ENCODE measurements at regions not wholly inside any gene's neighbourhood (a gene's known extent, or its start where the extent isn't known, plus 50 kb on each side); places are given as distances from the start of the nearest gene placed in this dataset.

GRCh38 chr9:28779243-28779642 lies 1206.0 kb upstream of the C9orf72 start:
- DNase-seq, result no peak

GRCh38 chr9:28781481-28781880 lies 1208.2 kb upstream of the C9orf72 start:
- DNase-seq, result no peak

GRCh38 chr9:28782630-28783029 lies 1209.3 kb upstream of the C9orf72 start:
- DNase-seq, result no peak

- no peak for DNase-seq
Observed at GRCh38 chr9:28792716-28793115, 1219.4 kb upstream of the C9orf72 start.

GRCh38 chr9:28799876-28800275 lies 1226.6 kb upstream of the C9orf72 start:
- no peak for DNase-seq

- no peak for DNase-seq
Observed at GRCh38 chr9:28801144-28801799, 1228.0 kb upstream of the C9orf72 start.

GRCh38 chr9:28805197-28805596 lies 1231.9 kb upstream of the C9orf72 start:
- no peak for DNase-seq

GRCh38 chr9:28808042-28808441 lies 1234.8 kb upstream of the C9orf72 start:
- no peak for DNase-seq

GRCh38 chr9:28810388-28811075 lies 1237.3 kb upstream of the C9orf72 start:
- DNase-seq, result no peak

- no peak for DNase-seq
Observed at GRCh38 chr9:28820741-28821140, 1247.5 kb upstream of the C9orf72 start.

- DNase-seq, result no peak
Observed at GRCh38 chr9:28821240-28821639, 1248.0 kb upstream of the C9orf72 start.

GRCh38 chr9:28824432-28824963 lies 1251.2 kb upstream of the C9orf72 start:
- DNase-seq, result no peak

GRCh38 chr9:28832168-28832770 lies 1259.0 kb upstream of the C9orf72 start:
- DNase-seq, result no peak

GRCh38 chr9:28834156-28834555 lies 1260.9 kb upstream of the C9orf72 start:
- no peak for DNase-seq

- no peak for DNase-seq
Observed at GRCh38 chr9:28839778-28840430, 1266.6 kb upstream of the C9orf72 start.

- DNase-seq, result no peak
Observed at GRCh38 chr9:28841775-28842174, 1268.5 kb upstream of the C9orf72 start.

- DNase-seq, result no peak
Observed at GRCh38 chr9:28847331-28847730, 1274.0 kb upstream of the C9orf72 start.

GRCh38 chr9:28848671-28849070 lies 1275.4 kb upstream of the C9orf72 start:
- no peak for DNase-seq

GRCh38 chr9:28853477-28853876 lies 1280.2 kb upstream of the C9orf72 start:
- no peak for DNase-seq

- no peak for DNase-seq
Observed at GRCh38 chr9:28866951-28867350, 1293.7 kb upstream of the C9orf72 start.

- no peak for DNase-seq
Observed at GRCh38 chr9:28868228-28868990, 1295.1 kb upstream of the C9orf72 start.

- DNase-seq, result no peak
Observed at GRCh38 chr9:28882529-28882928, 1309.2 kb upstream of the C9orf72 start.

GRCh38 chr9:28883234-28883633 lies 1310.0 kb upstream of the C9orf72 start:
- no peak for DNase-seq

Measured in SIG-M5 (cell line).